HFFc6 (cell line): ENCODE measurements at regions not wholly inside any gene's neighbourhood (a gene's known extent, or its start where the extent isn't known, plus 50 kb on each side); places are given as distances from the start of the nearest gene placed in this dataset.

Experiments
- DNase-seq: peaks from one replicate; pipeline ENCODE4 v3.0.0-alpha.2; 2018
- H3K27ac Mint-ChIP-seq: 2 replicates; pipeline ENCODE4 v1.8.0; 2020; ENCODE audit warnings: mild to moderate bottlenecking, mixed read lengths
- H3K27me3 Mint-ChIP-seq: 2 replicates; pipeline ENCODE4 v1.8.0; 2021; ENCODE audit warnings: mild to moderate bottlenecking, moderate library complexity, mixed read lengths; ENCODE audit not compliant: insufficient read depth
- H3K36me3 Mint-ChIP-seq: 2 replicates; pipeline ENCODE4 v1.8.0; 2021; ENCODE audit warnings: low read depth, mixed read lengths
- H3K4me1 Mint-ChIP-seq: 2 replicates; pipeline ENCODE4 v1.8.0; 2020; ENCODE audit warnings: low read depth, mixed read lengths
- H3K4me3 Mint-ChIP-seq: 2 replicates; pipeline ENCODE4 v1.8.0; 2020; ENCODE audit warnings: mild to moderate bottlenecking, moderate library complexity, mixed read lengths
- H3K9me3 Mint-ChIP-seq: 2 replicates; pipeline ENCODE4 v1.8.0; 2020; ENCODE audit warnings: mild to moderate bottlenecking, mixed read lengths
- TF ChIP-seq, protein P1 (sequence below): fragments of 200-600 bp; sonication (generic); IDR thresholded peaks from 2 replicates; pipeline ENCODE4 v1.5.0; 2021; ENCODE audit warnings: antibody characterized with exemption, mild to moderate bottlenecking

DNA sequence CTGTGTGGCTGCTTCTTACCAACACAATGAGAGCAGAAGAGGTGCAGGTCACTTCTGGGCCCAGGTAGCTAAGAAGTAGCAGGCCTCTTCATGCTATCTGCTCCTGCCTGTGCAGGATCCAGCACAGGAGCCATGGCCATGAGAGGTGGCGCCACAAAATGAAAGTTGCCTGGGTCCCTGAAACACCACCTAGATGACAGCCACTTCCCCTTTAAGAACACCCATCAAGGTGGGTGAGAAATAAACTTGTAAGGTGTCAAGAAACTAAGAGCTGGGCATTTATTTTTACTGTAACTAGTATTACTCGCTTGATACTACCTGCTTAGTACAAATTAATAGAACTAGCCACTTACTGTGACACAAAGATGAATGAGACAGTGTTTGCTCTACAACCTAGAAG, 484.6 kb upstream of the TBL1XR1 start:
- H3K27me3 Mint-ChIP-seq, result no peaks in the 10 kb centered on the region; the same call in 1 of the 2 replicates
- TF ChIP-seq, protein P1, sequence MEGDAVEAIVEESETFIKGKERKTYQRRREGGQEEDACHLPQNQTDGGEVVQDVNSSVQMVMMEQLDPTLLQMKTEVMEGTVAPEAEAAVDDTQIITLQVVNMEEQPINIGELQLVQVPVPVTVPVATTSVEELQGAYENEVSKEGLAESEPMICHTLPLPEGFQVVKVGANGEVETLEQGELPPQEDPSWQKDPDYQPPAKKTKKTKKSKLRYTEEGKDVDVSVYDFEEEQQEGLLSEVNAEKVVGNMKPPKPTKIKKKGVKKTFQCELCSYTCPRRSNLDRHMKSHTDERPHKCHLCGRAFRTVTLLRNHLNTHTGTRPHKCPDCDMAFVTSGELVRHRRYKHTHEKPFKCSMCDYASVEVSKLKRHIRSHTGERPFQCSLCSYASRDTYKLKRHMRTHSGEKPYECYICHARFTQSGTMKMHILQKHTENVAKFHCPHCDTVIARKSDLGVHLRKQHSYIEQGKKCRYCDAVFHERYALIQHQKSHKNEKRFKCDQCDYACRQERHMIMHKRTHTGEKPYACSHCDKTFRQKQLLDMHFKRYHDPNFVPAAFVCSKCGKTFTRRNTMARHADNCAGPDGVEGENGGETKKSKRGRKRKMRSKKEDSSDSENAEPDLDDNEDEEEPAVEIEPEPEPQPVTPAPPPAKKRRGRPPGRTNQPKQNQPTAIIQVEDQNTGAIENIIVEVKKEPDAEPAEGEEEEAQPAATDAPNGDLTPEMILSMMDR, result no peak
- H3K36me3 Mint-ChIP-seq, result no peaks in the 10 kb centered on the region
- H3K27ac Mint-ChIP-seq, result no peak overlapping the region
- no peaks in the 10 kb centered on the region for H3K9me3 Mint-ChIP-seq
- no peak overlapping the region for H3K4me3 Mint-ChIP-seq
- no peak for DNase-seq
- H3K4me1 Mint-ChIP-seq, result peaks cover 35% of the 10 kb centered on the region

DNA sequence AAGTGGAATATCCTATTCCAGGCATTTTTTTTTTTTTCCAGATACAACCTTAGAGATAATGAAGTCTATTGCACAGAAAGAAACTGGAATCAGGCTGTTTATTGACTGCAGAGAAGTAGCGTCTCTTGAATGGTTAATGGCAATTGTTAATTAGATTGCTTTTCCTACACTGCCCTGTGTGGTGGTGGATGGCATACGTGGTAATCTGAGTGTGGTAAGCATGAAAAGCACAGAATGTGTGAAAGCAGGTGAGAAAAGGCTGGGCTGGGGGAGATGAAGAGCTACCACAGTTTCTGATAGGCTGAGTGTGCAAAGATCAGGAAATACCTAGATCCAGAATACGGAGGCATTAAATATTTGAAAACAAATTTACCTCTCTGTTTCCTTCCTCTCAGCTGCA, 486.3 kb upstream of the TBL1XR1 start:
- Mint-ChIP-seq H3K9me3 (no peaks in the 10 kb centered on the region), H3K27me3 (no peaks in the 10 kb centered on the region; the same call in 1 of the 2 replicates), H3K4me3 (no peak overlapping the region), H3K36me3 (no peaks in the 10 kb centered on the region), H3K27ac (no peak overlapping the region), H3K4me1 (peaks cover 33% of the 10 kb centered on the region)
- no peak for DNase-seq
- TF ChIP-seq, protein P1, result no peak

DNA sequence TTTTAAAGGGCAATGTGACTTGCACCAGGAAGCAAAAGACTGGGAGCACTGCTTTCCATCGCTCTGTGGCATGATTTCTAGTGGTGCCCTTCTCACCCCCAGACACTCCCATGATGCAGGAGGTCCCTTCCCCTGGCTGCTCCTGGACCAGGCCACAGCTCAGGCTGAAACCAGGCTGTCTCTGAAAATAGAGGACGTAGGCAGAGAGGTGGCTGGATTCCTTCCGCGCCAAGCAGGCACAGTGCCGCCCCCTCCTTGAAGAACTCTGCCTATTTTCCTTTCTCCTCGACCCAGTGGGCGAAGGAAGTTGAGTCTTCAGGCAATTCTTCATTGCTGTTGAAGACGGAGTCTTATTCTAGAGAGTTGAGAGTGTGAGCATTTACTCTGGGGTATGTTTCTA, 489.4 kb upstream of the TBL1XR1 start:
- Mint-ChIP-seq H3K36me3 (no peaks in the 10 kb centered on the region), H3K27ac (no peak overlapping the region), H3K4me3 (no peak overlapping the region), H3K27me3 (no peaks in the 10 kb centered on the region; the same call in 1 of the 2 replicates), H3K9me3 (no peaks in the 10 kb centered on the region), H3K4me1 (peaks cover 2% of the 10 kb centered on the region)
- TF ChIP-seq, protein P1, result no peak
- no peak for DNase-seq

DNA sequence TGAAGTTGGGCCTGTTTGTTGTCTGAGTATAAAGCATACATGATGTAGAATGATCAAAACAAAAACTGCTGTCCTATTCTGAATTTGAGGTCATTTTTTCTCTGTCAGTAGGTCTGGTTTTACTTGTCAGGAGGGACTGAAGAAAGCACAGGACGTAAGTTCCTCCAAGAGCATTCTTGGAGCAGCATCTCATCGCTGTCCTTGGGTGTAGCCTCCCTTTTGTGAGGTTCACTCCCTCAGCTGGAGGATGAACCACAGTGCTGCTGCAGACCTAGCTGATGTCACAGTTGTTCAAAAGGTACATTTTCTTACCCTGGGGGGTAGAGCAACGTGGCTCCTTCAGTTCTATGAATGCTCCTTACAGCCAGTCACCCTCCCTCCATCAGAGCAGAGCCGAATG, 490.0 kb upstream of the TBL1XR1 start:
- no peaks in the 10 kb centered on the region for H3K36me3 Mint-ChIP-seq
- no peaks in the 10 kb centered on the region for H3K4me1 Mint-ChIP-seq
- TF ChIP-seq, protein P1, result no peak
- H3K27me3 Mint-ChIP-seq, result no peaks in the 10 kb centered on the region; the same call in 1 of the 2 replicates
- no peak overlapping the region for H3K4me3 Mint-ChIP-seq
- no peak for DNase-seq
- H3K9me3 Mint-ChIP-seq, result no peaks in the 10 kb centered on the region
- H3K27ac Mint-ChIP-seq, result no peak overlapping the region

DNA sequence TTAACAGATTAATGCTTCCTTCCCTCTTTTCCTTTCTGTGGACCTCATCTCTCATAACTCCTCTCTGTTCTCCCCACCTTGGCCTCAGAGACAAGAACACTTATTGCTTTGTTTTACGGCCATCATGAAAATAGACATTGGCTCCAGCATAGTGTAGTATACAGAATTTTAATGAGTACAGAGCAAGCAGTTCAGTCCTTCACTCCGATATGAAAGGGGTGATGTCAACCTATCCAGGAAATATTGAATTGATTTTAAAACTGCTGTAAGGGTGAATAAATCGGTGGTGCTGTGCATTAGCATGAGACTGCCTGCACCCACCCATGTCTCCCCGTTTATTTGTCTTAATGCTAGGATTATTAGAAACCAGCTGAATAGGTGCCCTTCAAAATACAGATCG, 490.9 kb upstream of the TBL1XR1 start:
- no peaks in the 10 kb centered on the region for H3K9me3 Mint-ChIP-seq
- no peaks in the 10 kb centered on the region for H3K36me3 Mint-ChIP-seq
- H3K4me1 Mint-ChIP-seq, result no peaks in the 10 kb centered on the region
- TF ChIP-seq, protein P1, result no peak
- DNase-seq, result no peak
- no peak overlapping the region for H3K27ac Mint-ChIP-seq
- no peak overlapping the region for H3K4me3 Mint-ChIP-seq
- H3K27me3 Mint-ChIP-seq, result no peaks in the 10 kb centered on the region; the same call in 1 of the 2 replicates

DNA sequence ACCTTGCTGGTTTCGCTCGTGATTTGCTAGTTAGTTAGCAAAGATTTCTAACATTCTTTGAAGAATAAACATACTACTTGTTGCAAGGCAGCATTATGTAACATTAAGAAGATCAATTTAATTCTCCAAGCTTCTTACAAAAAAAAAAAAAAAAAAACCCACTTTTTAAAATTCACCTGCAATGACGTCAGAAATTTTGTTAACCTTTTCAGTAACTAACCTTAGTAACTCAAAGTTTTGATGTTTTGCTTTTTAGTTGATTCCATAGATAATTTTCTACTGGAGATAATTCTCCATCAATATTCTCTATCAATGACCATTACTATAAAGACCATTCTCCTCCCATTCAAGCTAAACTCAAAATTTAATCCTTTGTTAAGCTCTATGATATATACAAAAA, 491.8 kb upstream of the TBL1XR1 start:
- Mint-ChIP-seq H3K4me3 (no peak overlapping the region), H3K27me3 (no peaks in the 10 kb centered on the region; the same call in 1 of the 2 replicates), H3K36me3 (no peaks in the 10 kb centered on the region), H3K4me1 (peaks cover 7% of the 10 kb centered on the region), H3K27ac (no peak overlapping the region), H3K9me3 (no peaks in the 10 kb centered on the region)
- TF ChIP-seq, protein P1, result no peak
- no peak for DNase-seq
